G401.6 (cell line): ENCODE measurements at regions not wholly inside any gene's neighbourhood (a gene's known extent, or its start where the extent isn't known, plus 50 kb on each side); places are given as distances from the start of the nearest gene placed in this dataset.

Experiments
- FAIRE-seq: peaks from 2 replicates; lab custom pipeline; 2012; peaks lifted over from hg19 to GRCh38; lab: Jason Lieb, UNC

GRCh38 chr14:34038358-34039057, 87.6 kb upstream of the EGLN3 start:
- FAIRE-seq: no peak

- FAIRE-seq: no peak
Observed at GRCh38 chr14:34036319-34036766, 85.5 kb upstream of the EGLN3 start.

- FAIRE-seq: no peak
Observed at GRCh38 chr14:34035934-34036250, 85.0 kb upstream of the EGLN3 start.

- no peak for FAIRE-seq
Observed at GRCh38 chr14:34035177-34035933, 84.5 kb upstream of the EGLN3 start.

GRCh38 chr14:34034447-34035176, 83.7 kb upstream of the EGLN3 start:
- no peak for FAIRE-seq

- no peak for FAIRE-seq
Observed at GRCh38 chr14:34032720-34033119, 81.8 kb upstream of the EGLN3 start.

- FAIRE-seq: no peak
Observed at GRCh38 chr14:34030864-34031263, 80.0 kb upstream of the EGLN3 start.

- FAIRE-seq: no peak
Observed at GRCh38 chr14:34029921-34030334, 79.1 kb upstream of the EGLN3 start.

GRCh38 chr14:34027990-34028495, 77.2 kb upstream of the EGLN3 start:
- no peak for FAIRE-seq

GRCh38 chr14:34027130-34027989, 76.5 kb upstream of the EGLN3 start:
- FAIRE-seq: no peak

GRCh38 chr14:34025325-34026017, 74.6 kb upstream of the EGLN3 start:
- FAIRE-seq: no peak

GRCh38 chr14:34024768-34025144, 73.9 kb upstream of the EGLN3 start:
- no peak for FAIRE-seq

- FAIRE-seq: no peak
Observed at GRCh38 chr14:34023824-34024767, 73.2 kb upstream of the EGLN3 start.

- FAIRE-seq: no peak
Observed at GRCh38 chr14:34021096-34021495, 70.2 kb upstream of the EGLN3 start.

GRCh38 chr14:34020014-34020413, 69.1 kb upstream of the EGLN3 start:
- no peak for FAIRE-seq

GRCh38 chr14:34018564-34019244, 67.8 kb upstream of the EGLN3 start:
- no peak for FAIRE-seq

GRCh38 chr14:34018125-34018524, 67.3 kb upstream of the EGLN3 start:
- FAIRE-seq: no peak

- FAIRE-seq: no peak
Observed at GRCh38 chr14:34015383-34015782, 64.5 kb upstream of the EGLN3 start.

- FAIRE-seq: no peak
Observed at GRCh38 chr14:34014936-34015335, 64.1 kb upstream of the EGLN3 start.

- no peak for FAIRE-seq
Observed at GRCh38 chr14:34013721-34014060, 62.8 kb upstream of the EGLN3 start.
